NT2/D1 (cell line): ENCODE measurements at regions not wholly inside any gene's neighbourhood (a gene's known extent, or its start where the extent isn't known, plus 50 kb on each side); places are given as distances from the start of the nearest gene placed in this dataset.

Source experiments
- DNase-seq: peaks from one replicate; pipeline ENCODE4 v3.0.0-alpha.2; 2011; ENCODE audit warnings: low read depth, low spot score
- H3K27me3 ChIP-seq: 2 replicates; pipeline ENCODE4 v1.6.0; 2011; ENCODE audit warnings: mild to moderate bottlenecking; ENCODE audit not compliant: insufficient read length, insufficient read depth
- H3K36me3 ChIP-seq: 2 replicates; pipeline ENCODE4 v1.6.1; 2011; ENCODE audit warnings: mild to moderate bottlenecking, low read length, mixed read lengths; ENCODE audit not compliant: insufficient read depth, insufficient read length
- H3K4me1 ChIP-seq: 2 replicates; pipeline ENCODE4 v1.5.1; 2011; ENCODE audit not compliant: insufficient read depth, insufficient read length
- H3K4me3 ChIP-seq: 2 replicates; pipeline ENCODE4 v1.5.1; 2011; ENCODE audit warnings: low read depth; ENCODE audit not compliant: insufficient read length
- H3K9ac ChIP-seq: 2 replicates; pipeline ENCODE4 v1.6.0; 2011; ENCODE audit warnings: low read depth; ENCODE audit not compliant: insufficient read length
- H3K9me3 ChIP-seq: 2 replicates; pipeline ENCODE4 v1.5.1; 2011; ENCODE audit warnings: mild to moderate bottlenecking, low read length; ENCODE audit not compliant: insufficient read depth
- SUZ12 ChIP-seq: IDR thresholded peaks from 2 replicates; pipeline ENCODE4 v1.6.1; 2011; ENCODE audit not compliant: insufficient read length, insufficient read depth; ENCODE audit errors: extremely low read depth
- YY1 ChIP-seq: IDR thresholded peaks from 2 replicates; pipeline ENCODE4 v1.6.1; 2011; ENCODE audit not compliant: insufficient read length, insufficient read depth
- ZNF274 ChIP-seq: IDR thresholded peaks from 2 replicates; pipeline ENCODE4 v1.6.1; 2011; ENCODE audit warnings: mild to moderate bottlenecking, low read depth, low read length

DNA sequence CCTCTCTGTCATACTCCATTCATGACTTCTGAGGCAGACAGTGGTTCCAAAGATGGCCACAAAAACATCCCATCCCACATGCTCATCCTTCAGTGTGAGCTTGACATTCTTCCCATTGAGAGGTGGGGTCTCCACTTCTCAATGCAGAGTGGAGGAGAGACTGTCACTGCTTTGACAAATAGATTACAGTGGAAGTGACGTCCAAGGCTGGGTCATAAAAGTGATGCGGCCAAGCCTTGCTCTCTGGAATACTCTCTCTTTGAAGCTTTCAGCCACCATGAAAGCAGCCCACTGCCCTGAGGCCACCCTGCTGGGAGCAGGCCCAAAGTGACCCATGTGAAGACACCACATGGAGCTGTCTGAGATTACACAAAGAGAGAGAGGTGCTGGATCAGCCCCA, 59.0 kb upstream of the DNAH5 start:
- Histone ChIP-seq H3K9ac (no peak overlapping the region), H3K4me3 (no peak overlapping the region), H3K4me1 (no peaks in the 10 kb centered on the region), H3K27me3 (no peaks in the 10 kb centered on the region), H3K9me3 (peaks cover 8% of the 10 kb centered on the region; the same call in 1 of the 2 replicates), H3K36me3 (no peaks in the 10 kb centered on the region)
- DNase-seq, result no peak
- TF ChIP-seq SUZ12, result no peak
- TF ChIP-seq YY1, result no peak
- no peak for TF ChIP-seq ZNF274

DNA sequence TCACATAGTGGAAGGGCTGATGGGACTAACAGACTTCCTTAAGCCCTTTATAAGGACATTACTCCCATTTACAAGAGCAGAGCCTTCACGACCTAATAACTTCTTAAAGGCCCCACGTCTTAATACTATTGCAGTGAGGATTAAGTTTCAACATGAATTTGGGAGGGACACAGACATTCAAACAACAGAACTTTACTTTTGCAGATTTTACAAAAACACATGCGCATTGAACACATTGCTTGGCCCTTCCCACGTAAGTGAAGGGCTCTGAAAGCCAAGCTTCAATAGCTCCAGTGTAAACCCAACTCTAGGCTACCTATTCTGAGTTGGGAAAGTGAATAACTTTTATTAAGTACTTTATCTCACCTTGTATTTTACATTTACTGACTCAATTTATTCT, 53.8 kb upstream of the DNAH5 start:
- no peaks in the 10 kb centered on the region for H3K27me3 ChIP-seq
- H3K4me1 ChIP-seq, result no peaks in the 10 kb centered on the region
- no peak for DNase-seq
- H3K9ac ChIP-seq, result no peak overlapping the region
- no peaks in the 10 kb centered on the region for H3K36me3 ChIP-seq
- no peak for TF ChIP-seq SUZ12
- TF ChIP-seq ZNF274, result no peak
- TF ChIP-seq YY1, result no peak
- no peak overlapping the region for H3K4me3 ChIP-seq
- peaks cover under 1% of the 10 kb centered on the region; the same call in 1 of the 2 replicates for H3K9me3 ChIP-seq

- Histone ChIP-seq H3K27me3 (no peaks in the 10 kb centered on the region), H3K4me3 (no peak overlapping the region), H3K9ac (no peak overlapping the region), H3K9me3 (no peaks in the 10 kb centered on the region; the same call in 1 of the 2 replicates), H3K4me1 (no peaks in the 10 kb centered on the region), H3K36me3 (no peaks in the 10 kb centered on the region)
- DNase-seq, result no peak
- TF ChIP-seq SUZ12 (no peak), YY1 (no peak), ZNF274 (no peak)
Observed at GRCh38 chr5:13997514-13997913, 53.0 kb upstream of the DNAH5 start.

DNA sequence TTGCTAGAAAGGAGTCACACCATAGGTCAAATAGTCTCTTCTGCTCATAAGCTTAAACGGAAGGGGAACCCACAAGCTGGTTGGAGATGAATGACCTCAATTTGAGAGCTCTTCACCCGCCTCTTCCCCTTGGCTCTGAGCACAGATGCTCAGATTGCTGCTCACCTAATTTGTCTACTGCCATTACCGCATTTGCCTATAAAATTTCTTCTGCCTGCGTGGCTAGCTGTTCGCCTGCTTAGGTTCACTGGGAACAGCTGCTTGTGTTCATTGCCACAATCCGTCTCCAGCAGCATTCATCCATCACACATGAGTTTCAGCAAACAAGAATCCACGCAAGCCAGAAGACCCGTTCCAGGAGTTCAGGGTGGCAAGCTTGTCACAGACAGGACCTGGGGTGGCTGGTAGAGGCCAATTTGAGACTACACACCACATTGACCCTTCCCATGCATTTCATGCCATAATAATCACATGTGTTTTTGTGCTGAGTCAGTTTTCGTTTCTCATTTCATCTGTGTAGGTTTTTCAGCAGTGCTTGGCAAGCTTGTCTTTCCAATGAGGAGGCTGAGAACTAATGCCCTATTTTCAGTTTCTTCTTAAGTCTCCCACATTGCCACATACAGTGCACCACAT, 50.2 kb upstream of the DNAH5 start:
- H3K4me3 ChIP-seq, result no peak overlapping the region
- no peaks in the 10 kb centered on the region for H3K27me3 ChIP-seq
- H3K36me3 ChIP-seq, result no peaks in the 10 kb centered on the region
- no peaks in the 10 kb centered on the region; the same call in 1 of the 2 replicates for H3K9me3 ChIP-seq
- no peak for DNase-seq
- no peaks in the 10 kb centered on the region for H3K4me1 ChIP-seq
- TF ChIP-seq YY1 (no peak), SUZ12 (no peak), ZNF274 (no peak)
- H3K9ac ChIP-seq, result no peak overlapping the region
